Activated T-helper 9 cell treated with anti-CD3 and anti-CD28 coated beads, Interleukin-2, amount 50 U/mL, for 16 hours (primary cell): ENCODE measurements at regions not wholly inside any gene's neighbourhood (a gene's known extent, or its start where the extent isn't known, plus 50 kb on each side); places are given as distances from the start of the nearest gene placed in this dataset.
"Not testable (repeated sequence)": the region's sequence is repeated elsewhere in the genome, so short reads cannot be mapped to it uniquely, and the experiment has no call there.

Experiments used
- DNase-seq: peaks from one replicate; pipeline ENCODE4 v3.0.0-alpha.2; 2020; ENCODE audit warnings: low read depth

GRCh38 chr1:220942278-220942677 is 63.0 kb downstream of the HLX start:
- DNase-seq: no peak

GRCh38 chr1:220942914-220943313 is 63.7 kb downstream of the HLX start:
- not testable (repeated sequence) for DNase-seq

- no peak for DNase-seq
These were observed 64.2 kb downstream of the HLX start for GRCh38 chr1:220943319-220943996.

- DNase-seq: no peak
These were observed 71.3 kb downstream of the HLX start for GRCh38 chr1:220950576-220950975.

GRCh38 chr1:220952961-220953643 is 73.9 kb downstream of the HLX start:
- no peak for DNase-seq

- no peak for DNase-seq
These were observed 75.3 kb downstream of the HLX start for GRCh38 chr1:220954321-220955075.

GRCh38 chr1:220955116-220955515 is 75.9 kb downstream of the HLX start:
- DNase-seq: no peak

GRCh38 chr1:220956501-220957232 is 77.4 kb downstream of the HLX start:
- DNase-seq: no peak

GRCh38 chr1:220957233-220957605 is 78.0 kb downstream of the HLX start:
- DNase-seq: no peak

GRCh38 chr1:220958234-220958633 is 79.0 kb downstream of the HLX start:
- no peak for DNase-seq

- no peak for DNase-seq
These were observed 82.9 kb downstream of the HLX start for GRCh38 chr1:220962031-220962751.

- DNase-seq: no peak
These were observed 86.8 kb downstream of the HLX start for GRCh38 chr1:220966041-220966440.

- DNase-seq: no peak
These were observed 87.2 kb downstream of the HLX start for GRCh38 chr1:220966473-220966872.

- DNase-seq: no peak
These were observed 87.8 kb downstream of the HLX start for GRCh38 chr1:220966881-220967611.

GRCh38 chr1:220967911-220968310 is 88.7 kb downstream of the HLX start:
- no peak for DNase-seq

- not testable (repeated sequence) for DNase-seq
These were observed 90.0 kb downstream of the HLX start for GRCh38 chr1:220969281-220969680.

- no peak for DNase-seq
These were observed 91.1 kb downstream of the HLX start for GRCh38 chr1:220970311-220970710.

- DNase-seq: no peak
These were observed 92.0 kb downstream of the HLX start for GRCh38 chr1:220971221-220971620.

- DNase-seq: no peak
These were observed 95.2 kb downstream of the HLX start for GRCh38 chr1:220974431-220974830.

- no peak for DNase-seq
These were observed 97.1 kb downstream of the HLX start for GRCh38 chr1:220976390-220976789.

GRCh38 chr1:220979371-220979770 is 100.1 kb downstream of the HLX start:
- DNase-seq: no peak
